ENCODE measurements at regions not wholly inside any gene's neighbourhood (a gene's known extent, or its start where the extent isn't known, plus 50 kb on each side); places are given as distances from the start of the nearest gene placed in this dataset.
A peak's percentile ranks its signal among the peaks of the same experiment; 100 is the strongest.

DNA sequence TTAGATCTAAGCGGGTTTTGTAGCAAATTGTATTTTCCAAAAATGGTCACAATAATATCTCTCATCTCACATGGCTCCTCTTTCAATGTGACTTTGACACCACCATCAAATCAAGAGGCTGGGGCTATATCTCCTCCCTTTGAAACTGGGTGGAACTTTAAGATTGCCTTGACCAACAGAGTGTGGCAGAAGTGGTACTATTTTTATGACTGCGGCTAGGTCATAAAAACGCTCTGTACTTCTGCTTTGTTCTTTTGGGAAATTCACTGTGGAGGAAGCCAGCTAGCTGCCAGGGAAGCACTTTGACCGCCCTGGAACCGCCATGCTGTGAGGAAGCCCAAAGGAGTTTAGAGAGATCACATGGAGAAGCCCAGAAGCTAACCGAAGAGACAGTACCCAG, 50.7 kb upstream of the ACOT11 start:
- Histone ChIP-seq H3K27ac (ENCODE audit: low read depth, low read length, severe bottlenecking) (no peak overlapping the region), H3K9me3 (ENCODE audit: control insufficient read depth, low read length) (no peaks in the 10 kb centered on the region), H3K4me3 (ENCODE audit: extremely low read depth, insufficient read depth, low read length, poor library complexity, severe bottlenecking) (no peak overlapping the region), H3K4me1 (ENCODE audit: control insufficient read depth, insufficient read depth, low read length, poor library complexity, severe bottlenecking) (peaks cover 17% of the 10 kb centered on the region), H3K36me3 (ENCODE audit: control insufficient read depth, insufficient read depth, low read length) (no peaks in the 10 kb centered on the region)
- 85 to 94% methylated on average over 5 of the region's 6 CpGs for WGBS, 2 experiments (ENCODE audit: insufficient coverage in 2 of 2)

DNA sequence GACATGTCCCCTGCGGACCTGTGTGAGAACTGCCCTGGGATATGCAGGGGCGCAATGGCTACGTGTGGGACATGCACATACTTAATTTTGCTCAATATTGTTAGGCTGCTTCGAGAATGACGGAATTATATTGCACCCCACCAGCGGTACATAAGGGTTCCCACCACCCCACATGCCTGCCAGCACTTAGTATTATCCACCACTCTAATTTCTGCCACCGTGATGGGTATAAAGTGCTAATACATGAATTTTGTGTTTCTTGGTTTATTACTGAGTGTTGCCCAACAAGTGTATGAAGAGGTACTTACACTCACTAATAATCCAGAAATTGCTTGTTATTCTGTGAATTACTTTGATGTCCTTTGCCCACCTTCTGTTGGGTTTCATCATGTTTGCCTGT, 52.1 kb upstream of the ACOT11 start:
- peaks cover 21% of the 10 kb centered on the region for H3K4me1 ChIP-seq (ENCODE audit: control insufficient read depth, insufficient read depth, low read length, poor library complexity, severe bottlenecking)
- WGBS, 2 experiments (ENCODE audit: insufficient coverage in 2 of 2): 82 to 98% methylated on average over 5 to 6 of the region's 7 CpGs
- no peak overlapping the region for H3K4me3 ChIP-seq (ENCODE audit: extremely low read depth, insufficient read depth, low read length, poor library complexity, severe bottlenecking)
- H3K9me3 ChIP-seq (ENCODE audit: control insufficient read depth, low read length): no peaks in the 10 kb centered on the region
- H3K27ac ChIP-seq (ENCODE audit: low read depth, low read length, severe bottlenecking): no peak overlapping the region
- H3K36me3 ChIP-seq (ENCODE audit: control insufficient read depth, insufficient read depth, low read length): no peaks in the 10 kb centered on the region

DNA sequence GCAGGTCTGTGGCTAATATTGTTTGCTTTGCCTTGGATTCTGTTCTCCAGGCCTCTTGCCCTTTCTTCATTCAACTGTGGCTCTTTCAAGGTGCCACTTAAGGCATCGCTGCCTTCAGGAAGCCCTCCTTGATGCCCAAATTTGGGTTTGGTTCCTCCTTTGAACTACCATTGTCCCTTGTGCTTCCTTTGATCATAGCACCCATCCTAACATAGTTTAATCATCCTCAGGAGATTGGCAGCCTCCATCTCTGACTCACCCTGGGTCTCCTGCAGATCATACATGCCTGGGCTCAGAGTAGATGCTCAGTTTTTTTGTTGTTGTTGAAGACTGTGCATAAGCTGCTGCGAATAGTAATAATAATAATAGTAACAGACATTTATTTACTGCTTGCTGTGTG, 54.4 kb upstream of the ACOT11 start:
- WGBS, 2 experiments (ENCODE audit: insufficient coverage in 2 of 2): 92 to 100% methylated on average over 1 of the region's 2 CpGs
- no peaks in the 10 kb centered on the region for H3K9me3 ChIP-seq (ENCODE audit: control insufficient read depth, low read length)
- H3K36me3 ChIP-seq (ENCODE audit: control insufficient read depth, insufficient read depth, low read length): no peaks in the 10 kb centered on the region
- peaks cover 15% of the 10 kb centered on the region for H3K4me1 ChIP-seq (ENCODE audit: control insufficient read depth, insufficient read depth, low read length, poor library complexity, severe bottlenecking)
- H3K27ac ChIP-seq (ENCODE audit: low read depth, low read length, severe bottlenecking): no peak overlapping the region
- no peak overlapping the region for H3K4me3 ChIP-seq (ENCODE audit: extremely low read depth, insufficient read depth, low read length, poor library complexity, severe bottlenecking)

DNA sequence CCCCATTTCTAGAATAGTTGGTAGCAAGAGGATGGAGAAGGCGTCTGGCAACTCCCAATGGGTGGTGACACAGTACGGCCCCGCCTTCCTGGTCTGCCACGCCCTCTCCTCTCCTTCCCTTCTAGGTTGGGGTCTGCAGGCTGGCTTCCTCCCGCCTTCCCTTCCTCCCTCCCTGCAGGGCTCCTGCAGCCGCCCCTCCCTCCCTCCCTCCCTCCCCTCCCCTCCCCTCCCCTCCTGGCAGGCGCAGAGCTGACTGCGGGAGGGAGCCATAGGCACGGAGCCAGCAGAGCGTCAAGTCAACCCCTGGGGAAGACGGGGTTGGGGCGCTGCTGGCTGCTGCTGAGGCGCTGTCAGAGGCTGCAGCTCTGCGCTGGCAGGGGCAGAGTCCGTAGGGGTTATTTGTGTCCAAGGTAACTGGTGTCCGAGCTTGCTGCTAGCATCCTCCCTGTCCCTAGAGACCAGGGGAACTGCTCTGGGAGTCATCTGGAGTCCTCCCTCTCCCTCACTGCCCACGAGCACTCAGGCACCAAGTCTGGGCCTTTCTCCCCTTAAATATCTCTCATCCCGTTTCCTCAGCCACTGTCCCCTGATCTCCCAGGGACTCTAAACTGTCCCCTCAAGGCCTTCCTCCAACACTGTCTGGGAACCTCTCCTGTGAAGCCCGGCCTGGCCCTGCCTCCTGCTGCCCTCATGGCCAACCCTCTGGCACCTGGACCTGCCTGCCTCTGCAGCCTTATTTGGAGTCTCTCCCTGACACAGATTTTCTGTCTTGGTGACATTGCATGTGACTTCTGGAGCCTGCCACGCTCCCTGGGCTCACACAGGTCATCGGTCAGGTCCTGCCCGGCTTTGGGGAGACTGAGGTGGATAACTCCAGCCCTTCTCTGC, 57.4 kb upstream of the ACOT11 start:
- H3K4me3 ChIP-seq (ENCODE audit: extremely low read depth, insufficient read depth, low read length, poor library complexity, severe bottlenecking): no peak overlapping the region
- H3K36me3 ChIP-seq (ENCODE audit: control insufficient read depth, insufficient read depth, low read length): no peaks in the 10 kb centered on the region
- no peak overlapping the region for H3K27ac ChIP-seq (ENCODE audit: low read depth, low read length, severe bottlenecking)
- H3K9me3 ChIP-seq (ENCODE audit: control insufficient read depth, low read length): no peaks in the 10 kb centered on the region
- H3K4me1 ChIP-seq (ENCODE audit: control insufficient read depth, insufficient read depth, low read length, poor library complexity, severe bottlenecking): peaks cover 17% of the 10 kb centered on the region
- 11 to 21% methylated on average over 11 to 13 of the region's 22 CpGs for WGBS, 2 experiments (ENCODE audit: insufficient coverage in 2 of 2)

DNA sequence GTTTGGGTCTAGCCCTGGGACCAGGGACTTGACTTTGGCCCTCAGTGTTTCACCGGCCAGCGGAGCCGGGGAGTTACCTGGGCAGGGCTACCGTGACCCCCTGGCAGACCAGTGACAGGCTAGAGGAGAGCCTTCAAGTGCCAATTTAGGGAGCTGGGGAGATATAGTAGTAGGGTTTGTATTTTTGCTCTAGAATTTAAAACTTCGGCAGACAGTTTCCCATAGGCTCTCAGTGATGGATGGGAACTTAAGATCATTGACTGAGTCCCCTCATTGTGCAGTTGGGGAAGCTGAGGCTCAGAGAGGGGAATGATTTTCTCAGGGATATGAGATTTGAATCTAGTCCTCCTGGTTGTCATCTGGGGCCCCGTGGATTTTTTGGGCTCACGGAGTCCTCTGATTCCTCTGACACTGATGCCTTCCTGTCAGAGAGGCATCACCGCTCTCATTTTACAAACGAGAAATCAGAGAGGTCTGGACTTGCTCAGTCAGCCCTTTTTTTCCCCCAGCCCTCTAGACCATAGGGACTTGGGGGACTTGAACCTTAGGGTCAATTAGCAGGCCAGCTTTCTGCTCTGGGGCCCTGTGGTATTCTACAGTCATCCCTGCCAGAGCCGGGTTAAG, 58.3 kb upstream of the ACOT11 start:
- Histone ChIP-seq H3K27ac (ENCODE audit: low read depth, low read length, severe bottlenecking) (peak overlapping the region; percentile 94), H3K4me3 (ENCODE audit: extremely low read depth, insufficient read depth, low read length, poor library complexity, severe bottlenecking) (peak overlapping the region; percentile 42), H3K4me1 (ENCODE audit: control insufficient read depth, insufficient read depth, low read length, poor library complexity, severe bottlenecking) (peaks cover 17% of the 10 kb centered on the region), H3K9me3 (ENCODE audit: control insufficient read depth, low read length) (no peaks in the 10 kb centered on the region), H3K36me3 (ENCODE audit: control insufficient read depth, insufficient read depth, low read length) (no peaks in the 10 kb centered on the region)
- WGBS, 2 experiments (ENCODE audit: insufficient coverage in 2 of 2): 39 to 44% methylated on average over 9 to 10 of the region's 10 CpGs

DNA sequence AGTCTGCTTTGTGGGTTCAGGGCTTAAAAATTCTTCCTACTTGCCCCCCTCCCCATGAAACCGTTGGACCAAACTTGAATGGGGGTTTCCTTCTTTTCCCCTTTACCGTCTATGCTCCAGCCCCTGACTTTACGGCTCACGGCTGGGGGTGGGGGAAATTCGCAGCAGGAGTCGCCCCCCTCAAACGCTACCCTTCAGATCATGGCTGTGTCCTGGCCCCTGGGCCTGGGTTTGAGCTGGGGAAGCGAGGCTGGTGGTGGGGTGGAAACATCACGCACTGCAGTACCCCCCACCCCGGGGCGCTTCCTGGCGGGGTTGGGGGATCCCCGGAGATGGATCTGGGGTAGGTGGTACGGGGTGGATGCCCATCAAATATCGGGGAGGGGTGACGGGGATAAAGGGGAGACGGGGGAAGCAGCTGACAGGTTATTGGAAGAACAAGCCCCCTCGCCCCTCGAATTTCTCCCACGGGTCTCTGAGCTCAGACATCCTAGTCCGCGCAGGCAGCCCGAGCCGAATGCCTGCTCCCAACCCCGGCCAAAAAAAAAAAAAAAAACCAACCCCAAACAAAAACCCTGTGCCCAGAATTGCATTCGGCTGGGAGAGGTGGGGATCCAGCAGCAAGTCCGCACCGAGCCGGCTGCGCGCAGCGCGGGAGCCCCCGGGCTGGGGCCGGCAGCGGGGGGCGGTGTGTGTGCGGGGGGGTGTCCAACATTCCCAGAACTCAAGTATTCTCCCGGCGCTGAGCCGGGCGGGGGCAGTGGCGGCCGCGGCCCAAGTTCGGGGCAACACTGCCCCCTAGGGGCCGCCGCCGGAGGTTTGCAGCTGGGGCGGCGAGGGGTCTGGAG, 59.0 kb upstream of the ACOT11 start:
- Histone ChIP-seq H3K4me1 (ENCODE audit: control insufficient read depth, insufficient read depth, low read length, poor library complexity, severe bottlenecking) (peaks cover 17% of the 10 kb centered on the region), H3K9me3 (ENCODE audit: control insufficient read depth, low read length) (no peaks in the 10 kb centered on the region), H3K4me3 (ENCODE audit: extremely low read depth, insufficient read depth, low read length, poor library complexity, severe bottlenecking) (peak overlapping the region; percentile 42), H3K27ac (ENCODE audit: low read depth, low read length, severe bottlenecking) (peak overlapping the region; percentile 94), H3K36me3 (ENCODE audit: control insufficient read depth, insufficient read depth, low read length) (no peaks in the 10 kb centered on the region)
- 0% methylated on average over 17 to 26 of the region's 51 CpGs for WGBS, 2 experiments (ENCODE audit: insufficient coverage in 2 of 2)

DNA sequence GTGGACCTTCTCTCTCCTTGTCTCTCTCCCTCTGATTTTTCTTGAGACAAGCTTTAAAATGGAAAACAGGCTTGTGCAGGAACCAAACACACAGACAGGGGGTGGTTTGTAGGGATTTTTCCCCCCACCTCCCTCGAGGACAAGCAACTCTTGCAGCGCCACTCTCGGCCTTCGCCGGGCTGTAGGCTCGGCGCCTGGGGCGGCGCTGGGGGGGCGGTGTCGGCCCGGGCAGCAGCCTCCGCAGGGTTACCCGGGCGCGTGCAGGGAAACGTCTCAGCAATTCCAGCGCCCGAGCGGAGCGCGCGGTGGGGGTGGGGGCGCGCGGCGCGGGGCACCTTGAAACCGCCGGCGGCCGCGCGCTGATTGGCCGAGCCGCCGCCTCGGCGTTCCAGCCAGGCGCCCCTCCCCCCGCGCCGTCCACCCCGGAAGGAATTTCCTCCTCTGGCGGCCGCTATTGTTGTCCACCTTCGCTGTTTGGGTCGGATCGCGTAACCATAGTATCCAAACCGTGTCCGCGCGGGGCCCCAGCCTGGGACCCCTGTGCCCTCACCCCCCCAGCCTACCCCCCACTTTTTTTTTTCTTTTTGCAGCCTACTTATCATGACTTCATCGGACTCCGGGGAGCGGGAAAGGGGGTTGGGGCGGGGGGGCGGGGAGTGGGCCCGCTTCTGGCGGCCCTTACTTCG, 59.8 kb upstream of the ACOT11 start:
- peaks cover 17% of the 10 kb centered on the region for H3K4me1 ChIP-seq (ENCODE audit: control insufficient read depth, insufficient read depth, low read length, poor library complexity, severe bottlenecking)
- no peaks in the 10 kb centered on the region for H3K9me3 ChIP-seq (ENCODE audit: control insufficient read depth, low read length)
- peak overlapping the region; percentile 42 for H3K4me3 ChIP-seq (ENCODE audit: extremely low read depth, insufficient read depth, low read length, poor library complexity, severe bottlenecking)
- 0% methylated on average over 15 to 35 of the region's 62 CpGs for WGBS, 2 experiments (ENCODE audit: insufficient coverage in 2 of 2)
- H3K27ac ChIP-seq (ENCODE audit: low read depth, low read length, severe bottlenecking): peak overlapping the region; percentile 94
- H3K36me3 ChIP-seq (ENCODE audit: control insufficient read depth, insufficient read depth, low read length): no peaks in the 10 kb centered on the region

DNA sequence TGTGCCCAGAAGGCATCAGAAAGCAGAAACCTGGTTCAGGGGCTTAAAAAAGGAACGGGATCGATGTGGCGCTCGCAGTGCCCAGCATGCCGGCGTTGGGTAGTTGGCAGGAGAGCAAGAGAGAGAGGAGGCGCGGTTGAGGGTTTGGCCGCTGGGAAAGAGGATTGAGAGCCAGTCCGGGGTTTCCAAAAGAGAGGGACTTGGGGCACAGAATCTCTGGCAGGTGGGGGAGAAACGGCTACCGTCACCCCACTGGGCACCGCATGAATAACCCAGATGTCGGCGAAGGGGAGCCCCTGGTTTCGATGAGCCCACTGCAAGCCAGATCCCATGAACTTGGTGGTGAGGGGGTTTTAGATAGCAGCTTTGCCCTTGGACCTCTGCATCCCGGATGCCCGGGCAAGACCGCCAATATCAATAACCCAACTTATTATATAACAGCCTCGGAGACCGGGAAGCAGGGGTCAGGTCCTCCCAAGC, 60.4 kb upstream of the ACOT11 start:
- H3K9me3 ChIP-seq (ENCODE audit: control insufficient read depth, low read length): no peaks in the 10 kb centered on the region
- H3K36me3 ChIP-seq (ENCODE audit: control insufficient read depth, insufficient read depth, low read length): no peaks in the 10 kb centered on the region
- H3K4me1 ChIP-seq (ENCODE audit: control insufficient read depth, insufficient read depth, low read length, poor library complexity, severe bottlenecking): peaks cover 17% of the 10 kb centered on the region
- WGBS, 2 experiments (ENCODE audit: insufficient coverage in 2 of 2): 11 to 18% methylated on average over 14 to 16 of the region's 21 CpGs
- peak overlapping the region; percentile 42 for H3K4me3 ChIP-seq (ENCODE audit: extremely low read depth, insufficient read depth, low read length, poor library complexity, severe bottlenecking)
- peak overlapping the region; percentile 94 for H3K27ac ChIP-seq (ENCODE audit: low read depth, low read length, severe bottlenecking)

DNA sequence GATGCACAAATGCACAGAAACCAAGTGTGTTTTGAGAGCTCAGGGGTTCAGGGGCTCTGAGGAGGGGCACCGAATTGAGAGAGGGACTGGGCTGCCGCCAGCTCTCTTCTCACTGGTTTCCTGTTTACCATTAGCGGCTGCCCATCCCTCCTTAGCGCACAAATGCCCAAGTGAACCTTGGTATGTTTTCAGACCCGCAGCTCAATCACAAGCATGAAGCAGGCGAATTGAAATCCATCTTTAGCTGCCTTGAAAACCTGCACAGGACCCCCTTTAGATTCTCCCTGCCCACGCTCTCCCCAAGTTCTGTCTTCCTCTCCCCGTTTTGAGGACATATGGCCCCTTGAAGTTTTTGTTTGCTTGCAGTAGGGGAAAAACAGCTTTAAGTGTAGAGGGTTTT, 61.1 kb upstream of the ACOT11 start:
- H3K27ac ChIP-seq (ENCODE audit: low read depth, low read length, severe bottlenecking): no peak overlapping the region
- 29 to 39% methylated on average over 5 to 6 of the region's 8 CpGs for WGBS, 2 experiments (ENCODE audit: insufficient coverage in 2 of 2)
- H3K4me3 ChIP-seq (ENCODE audit: extremely low read depth, insufficient read depth, low read length, poor library complexity, severe bottlenecking): no peak overlapping the region
- no peaks in the 10 kb centered on the region for H3K9me3 ChIP-seq (ENCODE audit: control insufficient read depth, low read length)
- peaks cover 17% of the 10 kb centered on the region for H3K4me1 ChIP-seq (ENCODE audit: control insufficient read depth, insufficient read depth, low read length, poor library complexity, severe bottlenecking)
- H3K36me3 ChIP-seq (ENCODE audit: control insufficient read depth, insufficient read depth, low read length): no peaks in the 10 kb centered on the region

DNA sequence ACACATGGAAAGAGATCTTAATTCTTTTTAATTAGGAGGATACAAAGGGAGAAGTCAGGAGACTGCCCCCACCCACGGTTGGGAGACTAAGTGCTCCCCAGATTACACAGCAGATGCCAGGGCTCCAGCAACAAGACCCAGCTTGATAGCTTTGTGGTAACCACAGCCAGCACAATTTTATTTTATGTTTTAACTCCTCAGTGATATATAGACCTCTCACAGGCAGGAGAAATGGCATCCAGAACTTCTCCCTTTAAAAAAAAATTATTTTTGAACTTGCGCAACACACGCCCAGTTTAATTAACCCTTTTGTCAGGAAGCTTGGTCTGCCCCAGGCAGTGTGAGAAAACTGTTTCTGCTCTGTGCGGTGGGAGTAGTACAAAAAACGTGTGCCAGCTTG, 62.6 kb upstream of the ACOT11 start:
- peaks cover 13% of the 10 kb centered on the region for H3K4me1 ChIP-seq (ENCODE audit: control insufficient read depth, insufficient read depth, low read length, poor library complexity, severe bottlenecking)
- no peaks in the 10 kb centered on the region for H3K36me3 ChIP-seq (ENCODE audit: control insufficient read depth, insufficient read depth, low read length)
- no peak overlapping the region for H3K27ac ChIP-seq (ENCODE audit: low read depth, low read length, severe bottlenecking)
- WGBS, 2 experiments (ENCODE audit: insufficient coverage in 2 of 2): 89 to 92% methylated on average over 4 to 5 of the region's 5 CpGs
- no peak overlapping the region for H3K4me3 ChIP-seq (ENCODE audit: extremely low read depth, insufficient read depth, low read length, poor library complexity, severe bottlenecking)
- H3K9me3 ChIP-seq (ENCODE audit: control insufficient read depth, low read length): no peaks in the 10 kb centered on the region
